Activated T-cell treated with anti-CD3 and anti-CD28 coated beads, Interleukin-2, amount 50 U/mL, for 24 hours (primary cell): ENCODE measurements at regions not wholly inside any gene's neighbourhood (a gene's known extent, or its start where the extent isn't known, plus 50 kb on each side); places are given as distances from the start of the nearest gene placed in this dataset.

ENCODE experiments used
- DNase-seq: peaks from one replicate; pipeline ENCODE4 v3.0.0-alpha.2; 2020
- H3K27ac Mint-ChIP-seq: 2 replicates; pipeline ENCODE4 v1.8.0; 2020; ENCODE audit warnings: mild to moderate bottlenecking, mixed read lengths
- H3K27me3 Mint-ChIP-seq: 2 replicates; pipeline ENCODE4 v1.8.0; 2020; ENCODE audit warnings: mixed read lengths
- H3K36me3 Mint-ChIP-seq: 2 replicates; pipeline ENCODE4 v1.8.0; 2020; ENCODE audit warnings: low read depth, mixed read lengths
- H3K4me1 Mint-ChIP-seq: 2 replicates; pipeline ENCODE4 v1.8.0; 2020; ENCODE audit warnings: low read depth, mixed read lengths
- H3K4me3 Mint-ChIP-seq: 2 replicates; pipeline ENCODE4 v1.8.0; 2020; ENCODE audit warnings: mild to moderate bottlenecking, moderate library complexity, mixed read lengths
- H3K9me3 Mint-ChIP-seq: 2 replicates; pipeline ENCODE4 v1.8.0; 2020; ENCODE audit warnings: mixed read lengths

DNA sequence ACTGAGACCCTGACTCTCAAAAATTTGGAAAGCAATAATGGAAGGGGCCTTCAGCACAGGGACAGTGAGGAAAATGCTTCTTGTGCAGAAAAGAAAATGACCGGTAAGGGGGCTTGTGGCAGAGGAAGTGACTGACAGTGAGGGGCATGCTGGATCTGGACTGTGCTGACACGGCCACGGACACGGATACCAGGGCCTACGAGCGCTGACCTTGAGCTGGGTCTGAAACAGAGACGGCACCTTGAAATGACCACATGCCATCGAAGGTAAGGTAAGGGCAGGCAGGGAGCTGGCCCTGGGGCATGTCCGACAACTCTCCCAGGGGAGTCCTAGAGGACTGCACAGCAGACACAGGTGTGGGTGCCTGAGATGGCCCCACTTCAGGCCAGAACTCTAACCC, 182.1 kb downstream of the RHOU start:
- no peaks in the 10 kb centered on the region for H3K36me3 Mint-ChIP-seq
- no peak overlapping the region for H3K4me3 Mint-ChIP-seq
- H3K4me1 Mint-ChIP-seq = peaks cover 5% of the 10 kb centered on the region
- no peak overlapping the region for H3K27ac Mint-ChIP-seq
- peaks cover 2% of the 10 kb centered on the region for H3K9me3 Mint-ChIP-seq
- H3K27me3 Mint-ChIP-seq = no peaks in the 10 kb centered on the region
- DNase-seq = no peak

GRCh38 chr1:228917755-228918154, 182.5 kb downstream of the RHOU start:
- H3K27ac Mint-ChIP-seq = no peak overlapping the region
- DNase-seq = no peak
- no peak overlapping the region for H3K4me3 Mint-ChIP-seq
- H3K36me3 Mint-ChIP-seq = no peaks in the 10 kb centered on the region
- no peaks in the 10 kb centered on the region for H3K27me3 Mint-ChIP-seq
- peaks cover 5% of the 10 kb centered on the region for H3K4me1 Mint-ChIP-seq
- H3K9me3 Mint-ChIP-seq = peaks cover 2% of the 10 kb centered on the region

DNA sequence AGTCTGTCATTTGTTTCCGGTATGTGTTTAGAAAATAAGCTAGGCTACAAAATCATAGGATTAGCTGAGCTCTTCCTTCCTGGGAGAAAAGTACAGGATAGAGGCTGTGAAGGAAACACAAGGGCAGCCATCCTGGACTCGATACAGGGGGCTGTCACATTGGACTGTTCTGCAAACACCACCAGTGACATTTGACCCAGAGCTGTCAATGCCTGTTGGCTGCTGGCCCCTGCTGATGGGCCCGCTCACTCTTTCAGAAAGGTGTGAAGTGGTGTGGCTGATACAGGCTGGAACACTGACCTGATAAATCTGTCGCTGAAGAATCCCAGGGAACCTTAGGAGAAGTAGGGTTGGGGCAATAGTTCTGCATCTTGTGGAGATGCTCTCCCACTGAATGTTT, 183.1 kb downstream of the RHOU start:
- Mint-ChIP-seq H3K36me3 (no peaks in the 10 kb centered on the region), H3K4me3 (no peak overlapping the region), H3K27me3 (no peaks in the 10 kb centered on the region), H3K4me1 (peaks cover 5% of the 10 kb centered on the region), H3K9me3 (peaks cover 2% of the 10 kb centered on the region), H3K27ac (no peak overlapping the region)
- DNase-seq = no peak

DNA sequence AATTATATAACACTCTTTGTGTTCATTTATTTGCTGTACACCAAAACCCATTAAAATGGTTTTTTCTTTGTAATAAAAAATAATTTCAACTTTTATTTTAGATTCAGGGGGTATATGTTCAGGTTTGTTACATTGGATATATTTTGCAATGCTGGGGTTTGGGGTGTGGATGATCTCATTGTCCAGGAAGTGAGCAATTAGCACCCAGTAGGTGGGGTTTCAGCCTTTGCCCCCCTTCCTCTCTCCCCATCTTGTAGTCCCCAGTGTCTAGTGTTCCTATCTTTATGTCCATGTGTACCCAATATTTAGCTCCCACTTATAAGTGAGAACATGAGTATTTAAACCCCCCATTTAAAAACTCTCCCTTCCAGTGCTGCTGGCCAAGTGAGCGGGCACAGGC, 184.6 kb downstream of the RHOU start:
- Mint-ChIP-seq H3K4me1 (peaks cover 5% of the 10 kb centered on the region), H3K4me3 (no peak overlapping the region)

GRCh38 chr1:228920831-228921230, 185.6 kb downstream of the RHOU start:
- no peak for DNase-seq
- H3K4me1 Mint-ChIP-seq = peaks cover 5% of the 10 kb centered on the region
- H3K36me3 Mint-ChIP-seq = no peaks in the 10 kb centered on the region
- H3K9me3 Mint-ChIP-seq = peaks cover 2% of the 10 kb centered on the region
- no peak overlapping the region for H3K27ac Mint-ChIP-seq
- no peak overlapping the region for H3K4me3 Mint-ChIP-seq
- H3K27me3 Mint-ChIP-seq = no peaks in the 10 kb centered on the region

More for the DNA sequence above, 184.6 kb downstream of the RHOU start:
- H3K9me3 Mint-ChIP-seq = peaks cover 2% of the 10 kb centered on the region
- no peaks in the 10 kb centered on the region for H3K36me3 Mint-ChIP-seq
- DNase-seq = no peak
- no peak overlapping the region for H3K27ac Mint-ChIP-seq
- H3K27me3 Mint-ChIP-seq = no peaks in the 10 kb centered on the region

- Mint-ChIP-seq H3K36me3 (no peaks in the 10 kb centered on the region), H3K4me3 (no peak overlapping the region), H3K4me1 (peaks cover 5% of the 10 kb centered on the region), H3K27ac (no peak overlapping the region), H3K27me3 (no peaks in the 10 kb centered on the region), H3K9me3 (no peaks in the 10 kb centered on the region)
- no peak for DNase-seq
Observed at GRCh38 chr1:228921481-228921880, 186.2 kb downstream of the RHOU start.

DNA sequence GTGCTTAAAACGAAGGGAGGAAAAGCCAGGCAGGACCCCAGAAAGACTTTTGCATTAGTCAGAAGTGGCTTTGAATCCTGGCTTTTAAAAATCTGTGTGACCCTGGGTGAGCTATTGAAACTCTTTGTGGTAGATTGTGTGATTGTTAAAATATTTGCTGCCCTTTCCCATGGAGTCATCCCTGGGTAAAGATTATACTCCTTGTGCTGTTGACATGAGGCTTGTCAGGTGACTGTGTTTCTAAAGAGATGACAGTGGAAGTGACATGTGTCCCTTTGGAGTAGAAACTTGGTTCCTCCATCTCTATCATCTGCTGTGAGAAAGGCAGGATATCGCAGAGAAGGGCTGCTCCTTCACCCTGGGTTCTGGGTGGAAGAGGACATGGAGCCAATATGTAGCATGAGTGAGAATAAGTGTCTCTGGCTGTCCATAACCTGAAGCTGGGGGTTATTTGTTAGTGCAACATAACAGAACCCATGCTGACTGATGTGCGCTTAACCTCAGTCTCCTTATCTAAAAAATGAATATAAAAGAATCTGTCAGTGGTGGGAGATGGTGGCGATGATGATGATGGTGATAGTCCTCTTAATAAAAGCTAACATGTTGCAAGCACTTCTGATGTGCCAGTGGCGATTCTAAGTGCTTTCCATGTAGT, 187.6 kb downstream of the RHOU start:
- Mint-ChIP-seq H3K36me3 (no peaks in the 10 kb centered on the region), H3K27me3 (no peaks in the 10 kb centered on the region), H3K27ac (no peak overlapping the region), H3K4me1 (peaks cover 5% of the 10 kb centered on the region), H3K4me3 (no peak overlapping the region), H3K9me3 (no peaks in the 10 kb centered on the region)
- no peak for DNase-seq

DNA sequence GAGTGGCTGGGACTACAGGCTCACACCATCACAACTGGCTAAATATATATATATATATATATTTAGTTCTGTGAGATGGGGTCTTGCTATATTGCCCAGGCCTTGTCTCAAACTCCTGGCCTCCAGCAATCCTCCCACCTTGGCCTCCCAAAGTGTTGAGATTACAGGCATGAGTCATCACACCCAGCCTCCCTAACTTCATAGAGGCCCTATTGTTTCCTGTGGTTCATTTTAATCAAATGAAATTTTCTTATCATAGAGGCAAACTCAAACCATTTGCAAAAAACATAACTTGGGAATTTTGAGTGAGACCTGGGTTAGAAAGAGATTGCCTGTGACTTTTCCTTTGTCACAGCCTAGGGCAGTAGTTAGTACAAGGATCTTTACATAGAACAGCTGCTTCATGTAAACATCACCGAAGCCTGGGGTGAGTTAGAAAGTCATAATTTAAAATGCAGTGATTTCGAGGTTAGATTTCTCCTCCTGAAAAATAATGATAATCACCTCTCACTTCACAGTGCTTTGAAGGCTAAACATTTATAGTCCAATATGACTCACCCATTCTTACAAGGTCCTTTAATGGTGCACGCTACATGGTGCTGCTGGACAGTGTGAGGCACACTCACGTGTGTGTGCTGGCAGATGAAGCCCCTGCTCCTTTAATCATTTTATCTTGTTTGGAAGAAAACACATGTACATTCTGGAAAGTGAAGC, 188.9 kb downstream of the RHOU start:
- H3K4me1 Mint-ChIP-seq = peaks cover 15% of the 10 kb centered on the region
- no peak overlapping the region for H3K4me3 Mint-ChIP-seq
- no peaks in the 10 kb centered on the region for H3K36me3 Mint-ChIP-seq
- H3K27me3 Mint-ChIP-seq = no peaks in the 10 kb centered on the region
- peaks cover 3% of the 10 kb centered on the region for H3K9me3 Mint-ChIP-seq
- DNase-seq = no peak
- H3K27ac Mint-ChIP-seq = no peak overlapping the region

DNA sequence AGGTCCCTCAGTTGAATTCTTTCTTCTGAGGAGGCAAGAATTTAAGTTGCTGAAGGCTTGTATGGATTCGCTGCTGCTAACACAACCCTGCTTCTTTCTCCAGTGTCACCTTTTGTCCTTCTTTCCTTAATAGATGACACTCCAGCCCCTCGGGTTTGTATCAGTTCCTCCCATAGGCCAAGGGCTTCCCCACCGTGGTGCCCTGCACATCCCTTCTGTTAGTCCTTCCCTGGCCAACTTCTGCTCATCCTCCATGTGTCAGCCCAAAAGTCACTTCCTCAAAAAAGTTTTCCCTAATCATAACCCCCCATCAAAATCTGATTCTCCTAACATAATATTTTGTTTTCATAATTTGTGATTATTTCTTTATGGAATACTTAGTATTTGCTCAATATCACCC, 190.4 kb downstream of the RHOU start:
- H3K36me3 Mint-ChIP-seq = no peaks in the 10 kb centered on the region
- H3K27ac Mint-ChIP-seq = no peak overlapping the region
- peaks cover 10% of the 10 kb centered on the region for H3K9me3 Mint-ChIP-seq
- no peak for DNase-seq
- no peak overlapping the region for H3K4me3 Mint-ChIP-seq
- peaks cover 15% of the 10 kb centered on the region for H3K4me1 Mint-ChIP-seq
- H3K27me3 Mint-ChIP-seq = no peaks in the 10 kb centered on the region

DNA sequence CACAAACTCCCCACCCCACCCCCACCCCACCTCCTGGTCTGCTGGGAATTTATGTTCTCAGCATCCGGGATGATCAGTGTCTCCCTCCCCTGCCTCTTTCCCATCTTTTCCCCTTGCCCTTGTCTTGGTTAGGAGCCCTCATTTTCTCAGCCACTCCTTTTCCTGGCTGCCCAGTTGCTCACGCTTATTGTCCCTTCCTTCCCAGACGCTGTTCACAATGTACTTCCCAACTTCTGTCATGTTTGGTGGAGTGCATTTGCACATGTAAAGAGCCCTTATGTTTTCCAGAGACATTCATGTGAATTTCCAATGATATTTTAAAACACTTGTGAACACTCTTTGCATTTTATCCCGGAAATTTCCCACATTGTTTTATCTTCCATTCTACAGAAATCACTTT, 192.1 kb downstream of the RHOU start:
- H3K4me1 Mint-ChIP-seq = peaks cover 11% of the 10 kb centered on the region
- no peak overlapping the region for H3K27ac Mint-ChIP-seq
- no peak for DNase-seq

GRCh38 chr1:228927946-228928898, 192.9 kb downstream of the RHOU start:
- Mint-ChIP-seq H3K4me3 (no peak overlapping the region), H3K9me3 (peaks cover 10% of the 10 kb centered on the region), H3K36me3 (no peaks in the 10 kb centered on the region), H3K4me1 (peaks cover 11% of the 10 kb centered on the region), H3K27ac (no peak overlapping the region), H3K27me3 (no peaks in the 10 kb centered on the region)
- DNase-seq = no peak

More for the DNA sequence above, 192.1 kb downstream of the RHOU start:
- no peaks in the 10 kb centered on the region for H3K27me3 Mint-ChIP-seq
- H3K36me3 Mint-ChIP-seq = no peaks in the 10 kb centered on the region
- H3K4me3 Mint-ChIP-seq = no peak overlapping the region
- H3K9me3 Mint-ChIP-seq = peaks cover 10% of the 10 kb centered on the region

DNA sequence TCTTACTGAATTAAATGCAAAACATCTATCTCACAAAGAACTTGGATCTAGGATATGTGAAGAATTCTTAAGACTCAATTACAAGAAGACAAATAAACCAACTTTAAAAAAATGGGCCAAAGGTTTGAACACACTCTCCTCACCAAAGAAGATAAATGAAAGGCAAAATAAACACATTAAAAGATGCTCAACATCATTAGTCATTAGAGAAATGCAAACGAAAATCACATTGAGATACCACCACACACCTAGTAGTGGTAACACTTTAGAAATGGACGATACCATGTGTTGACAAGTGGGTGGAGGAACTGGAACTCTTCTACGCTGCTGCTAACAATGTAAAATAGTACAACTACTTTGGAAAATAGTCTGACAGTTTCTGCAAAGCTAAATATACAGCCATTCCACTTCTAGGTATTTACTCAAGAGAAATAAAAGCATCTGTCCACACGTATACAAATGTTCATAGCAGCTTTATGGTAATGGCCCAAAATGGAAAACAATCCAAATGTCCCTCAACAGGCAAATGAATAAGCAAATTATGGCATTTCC, 194.3 kb downstream of the RHOU start:
- Mint-ChIP-seq H3K27ac (no peak overlapping the region), H3K27me3 (no peaks in the 10 kb centered on the region)

GRCh38 chr1:228930479-228930957, 195.2 kb downstream of the RHOU start:
- peaks cover 11% of the 10 kb centered on the region for H3K4me1 Mint-ChIP-seq
- no peak for DNase-seq
- peaks cover 10% of the 10 kb centered on the region for H3K9me3 Mint-ChIP-seq

More for the DNA sequence above, 194.3 kb downstream of the RHOU start:
- peaks cover 11% of the 10 kb centered on the region for H3K4me1 Mint-ChIP-seq
- DNase-seq = no peak
- H3K4me3 Mint-ChIP-seq = no peak overlapping the region
- H3K36me3 Mint-ChIP-seq = no peaks in the 10 kb centered on the region
- H3K9me3 Mint-ChIP-seq = peaks cover 10% of the 10 kb centered on the region

GRCh38 chr1:228933753-228934152, 198.5 kb downstream of the RHOU start:
- no peak overlapping the region for H3K27ac Mint-ChIP-seq
- H3K36me3 Mint-ChIP-seq = no peaks in the 10 kb centered on the region
- H3K4me1 Mint-ChIP-seq = peaks cover 30% of the 10 kb centered on the region

More at GRCh38 chr1:228930479-228930957, 195.2 kb downstream of the RHOU start:
- H3K27me3 Mint-ChIP-seq = no peaks in the 10 kb centered on the region
- no peak overlapping the region for H3K4me3 Mint-ChIP-seq
- H3K27ac Mint-ChIP-seq = no peak overlapping the region
- no peaks in the 10 kb centered on the region for H3K36me3 Mint-ChIP-seq

More at GRCh38 chr1:228933753-228934152, 198.5 kb downstream of the RHOU start:
- H3K4me3 Mint-ChIP-seq = no peak overlapping the region
- no peaks in the 10 kb centered on the region for H3K27me3 Mint-ChIP-seq
- peaks cover 7% of the 10 kb centered on the region for H3K9me3 Mint-ChIP-seq
- no peak for DNase-seq
